H9 (cell line): ENCODE measurements at regions not wholly inside any gene's neighbourhood (a gene's known extent, or its start where the extent isn't known, plus 50 kb on each side); places are given as distances from the start of the nearest gene placed in this dataset.
A peak's percentile ranks its signal among the peaks of the same experiment; 100 is the strongest.

Experiments
- DNase-seq: peaks from one replicate; pipeline ENCODE4 v3.0.0-alpha.2; 2017
- H2AFZ ChIP-seq: one replicate; pipeline ENCODE4 v1.6.1; 2013; ENCODE audit warnings: mild to moderate bottlenecking, low read length, control low read depth, moderate library complexity
- H2AK5ac ChIP-seq: 2 replicates; pipeline ENCODE4 v1.6.1; 2013; ENCODE audit warnings: low read length, control low read depth, mixed read lengths; ENCODE audit not compliant: insufficient read length
- H2BK120ac ChIP-seq: one replicate; pipeline ENCODE4 v1.6.1; 2013; ENCODE audit warnings: low read depth, mild to moderate bottlenecking, low read length, control low read depth, inconsistent platforms; ENCODE audit not compliant: poor library complexity, severe bottlenecking
- H2BK12ac ChIP-seq: 2 replicates; pipeline ENCODE4 v1.6.1; 2013; ENCODE audit warnings: low read length, control low read depth, mixed read lengths, low read depth; ENCODE audit not compliant: insufficient read length
- H2BK15ac ChIP-seq: 2 replicates; pipeline ENCODE4 v1.6.1; 2013; ENCODE audit warnings: low read depth, low read length, control low read depth
- H2BK20ac ChIP-seq: one replicate; pipeline ENCODE4 v1.6.1; 2013; ENCODE audit warnings: low read depth, mild to moderate bottlenecking, low read length, control low read depth, inconsistent platforms; ENCODE audit not compliant: poor library complexity, severe bottlenecking
- H2BK5ac ChIP-seq: 2 replicates; pipeline ENCODE4 v1.6.1; 2013; ENCODE audit warnings: low read length, control low read depth, mixed read lengths; ENCODE audit not compliant: insufficient read length
- H3K14ac ChIP-seq: 2 replicates; pipeline ENCODE4 v1.6.1; 2013; ENCODE audit warnings: low read length, control low read depth; ENCODE audit not compliant: insufficient read depth
- H3K18ac ChIP-seq: 2 replicates; pipeline ENCODE4 v1.6.1; 2013; ENCODE audit warnings: low read depth, mild to moderate bottlenecking, mixed read lengths, low read length, control low read depth; ENCODE audit not compliant: insufficient read length
- H3K23ac ChIP-seq: 2 replicates; pipeline ENCODE4 v1.6.1; 2013; ENCODE audit warnings: low read length, control low read depth, mixed read lengths, low read depth; ENCODE audit not compliant: insufficient read length
- H3K23me2 ChIP-seq: 2 replicates; pipeline ENCODE4 v1.6.1; 2013; ENCODE audit warnings: low read depth, mild to moderate bottlenecking, mixed read lengths, low read length, control low read depth; ENCODE audit not compliant: insufficient read length, poor library complexity, severe bottlenecking
- H3K27ac ChIP-seq: 2 replicates; pipeline ENCODE4 v1.5.1; 2013; ENCODE audit warnings: low read length, control low read depth, mixed read lengths, low read depth; ENCODE audit not compliant: insufficient read length
- H3K27me3 ChIP-seq: 2 replicates; pipeline ENCODE4 v1.6.1; 2013; ENCODE audit warnings: low read length, control low read depth, inconsistent platforms; ENCODE audit not compliant: insufficient read depth
- H3K4ac ChIP-seq: 2 replicates; pipeline ENCODE4 v1.6.1; 2013; ENCODE audit warnings: low read depth, mild to moderate bottlenecking, control low read depth, inconsistent platforms, low read length, moderate library complexity
- H3K4me1 ChIP-seq: 2 replicates; pipeline ENCODE4 v1.6.1; 2013; ENCODE audit warnings: low read length, control low read depth, inconsistent platforms; ENCODE audit not compliant: insufficient read depth
- H3K4me2 ChIP-seq: 2 replicates; pipeline ENCODE4 v1.6.1; 2013; ENCODE audit warnings: low read length, control low read depth, mixed read lengths; ENCODE audit not compliant: insufficient read length, insufficient read depth
- H3K56ac ChIP-seq: 2 replicates; pipeline ENCODE4 v1.6.1; 2013; ENCODE audit warnings: low read depth, mild to moderate bottlenecking, mixed read lengths, low read length, control low read depth; ENCODE audit not compliant: insufficient read length
- H3K79me1 ChIP-seq: 2 replicates; pipeline ENCODE4 v1.6.1; 2013; ENCODE audit warnings: low read depth, mild to moderate bottlenecking, moderate library complexity, low read length, control low read depth, inconsistent platforms; ENCODE audit not compliant: insufficient read depth, poor library complexity, severe bottlenecking
- H3K79me2 ChIP-seq: 2 replicates; pipeline ENCODE4 v1.6.1; 2013; ENCODE audit warnings: low read length, control low read depth, inconsistent platforms; ENCODE audit not compliant: insufficient read depth
- H3K9ac ChIP-seq: 2 replicates; pipeline ENCODE4 v1.6.1; 2013; ENCODE audit warnings: low read length, control low read depth, mixed read lengths; ENCODE audit not compliant: insufficient read length; ENCODE audit errors: extremely low read depth
- H3K9me3 ChIP-seq: one replicate; pipeline ENCODE4 v1.6.1; 2013; ENCODE audit warnings: low read depth, low read length, inconsistent platforms; ENCODE audit not compliant: control insufficient read depth
- H3T11ph ChIP-seq: one replicate; pipeline ENCODE4 v1.6.1; 2013; ENCODE audit warnings: mild to moderate bottlenecking, low read length, control low read depth, inconsistent platforms
- H4K20me1 ChIP-seq: one replicate; pipeline ENCODE4 v1.6.1; 2013; ENCODE audit not compliant: control insufficient read depth, insufficient read length, insufficient read depth
- H4K5ac ChIP-seq: 2 replicates; pipeline ENCODE4 v1.6.1; 2013; ENCODE audit warnings: low read depth, mild to moderate bottlenecking, mixed read lengths, low read length, control low read depth; ENCODE audit not compliant: insufficient read length
- H4K8ac ChIP-seq: replicated peaks from 2 replicates; pipeline ENCODE4 v1.6.1; 2013; ENCODE audit warnings: low read length, control low read depth, mixed read lengths, low read depth; ENCODE audit not compliant: insufficient read length
- H4K91ac ChIP-seq: 2 replicates; pipeline ENCODE4 v1.6.1; 2013; ENCODE audit warnings: low read depth, mild to moderate bottlenecking, moderate library complexity, mixed read lengths, low read length, control low read depth; ENCODE audit not compliant: insufficient read length
- H3K27ac Mint-ChIP-seq, 3 experiments: 2 replicates in 2 of 3; 3 replicates in 1 of 3; pipeline ENCODE4 v1.8.0; 2020 to 2021; ENCODE audit warnings: mixed read lengths in 3 of 3, mild to moderate bottlenecking in 1 of 3, moderate library complexity in 1 of 3
- H3K27me3 Mint-ChIP-seq: 2 replicates; pipeline ENCODE4 v1.8.0; 2021; ENCODE audit warnings: low read depth, mild to moderate bottlenecking, moderate library complexity, mixed read lengths
- H3K36me3 Mint-ChIP-seq, 3 experiments: 2 replicates in 2 of 3; 3 replicates in 1 of 3; pipeline ENCODE4 v1.8.0; 2020 to 2021; ENCODE audit warnings: low read depth in 3 of 3, mixed read lengths in 3 of 3; ENCODE audit not compliant: insufficient read depth in 1 of 3
- H3K4me1 Mint-ChIP-seq, 2 experiments: 2 replicates each; pipeline ENCODE4 v1.8.0; 2020; ENCODE audit warnings: mixed read lengths in 2 of 2
- H3K4me3 Mint-ChIP-seq, 2 experiments: 2 replicates in 1 of 2; 3 replicates in 1 of 2; pipeline ENCODE4 v1.8.0; 2020 to 2021; ENCODE audit warnings: mild to moderate bottlenecking in 2 of 2, mixed read lengths in 2 of 2, moderate library complexity in 1 of 2
- H3K9me3 Mint-ChIP-seq, 2 experiments: 2 replicates in 1 of 2; 3 replicates in 1 of 2; pipeline ENCODE4 v1.8.0; 2020; ENCODE audit warnings: mild to moderate bottlenecking in 2 of 2, mixed read lengths in 2 of 2, moderate library complexity in 1 of 2
- WGBS: extraction: QIAGEN DNeasy Blood & Tissue Kit; methylation state at CpG from one replicate; pipeline ENCODE4 v1.1.7; 2013; ENCODE audit warnings: missing lambda C conversion rate, low lambda C conversion rate, mixed read lengths; ENCODE audit not compliant: insufficient read length; ENCODE audit errors: extremely low coverage; 5-methylcytosine and 5-hydroxymethylcytosine counted together
- TF ChIP-seq, protein P1 (sequence below): fragments of 200-600 bp; sonication (generic); conservative IDR thresholded peaks from 3 replicates; pipeline ENCODE4 v1.8.0; 2021; ENCODE audit warnings: antibody characterized with exemption, mild to moderate bottlenecking

DNA sequence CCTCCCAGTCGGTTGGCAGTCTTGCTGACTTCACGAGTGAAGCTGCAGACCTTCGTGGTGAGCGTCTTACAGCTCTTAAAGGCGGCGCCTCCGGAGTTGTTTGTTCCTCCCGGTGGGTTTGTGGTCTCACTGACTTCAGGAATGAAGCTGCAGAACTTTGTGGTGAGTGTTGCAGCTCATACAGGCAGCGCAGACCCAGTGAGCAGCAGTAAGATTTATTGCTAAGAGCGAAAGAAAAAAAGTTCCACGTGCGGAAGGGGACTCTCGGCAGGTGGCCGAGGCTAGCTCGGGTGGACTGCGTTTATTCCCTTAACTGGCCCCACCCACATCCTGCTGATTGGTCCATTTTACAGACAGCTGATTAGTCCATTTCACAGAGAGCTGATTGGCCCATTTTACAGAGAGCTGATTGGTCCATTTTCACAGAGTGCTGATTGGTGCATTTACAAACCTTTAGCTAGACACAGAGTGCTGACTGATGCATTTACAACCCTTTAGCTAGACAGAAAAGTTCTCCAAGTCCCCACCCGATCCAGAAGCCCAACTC is 240.3 kb downstream of the LRATD1 start:
- Mint-ChIP-seq H3K27ac (peak overlapping the region in 1 of 3 experiments; percentile 79; a peak in 1 of 7 replicates), H3K9me3 (peaks cover 17% of the 10 kb centered on the region in 2 experiments; a peak in 4 of 5 replicates), H3K4me3 (no peak overlapping the region), H3K4me1 (no peaks in the 10 kb centered on the region), H3K27me3 (no peaks in the 10 kb centered on the region; the same call in 1 of the 2 replicates), H3K36me3 (peaks cover 0 to 12% (median 1%) of the 10 kb centered on the region in 3 experiments; a peak in 3 of 7 replicates)
- H3K4me2 ChIP-seq = no peak overlapping the region
- no peak overlapping the region for H4K91ac ChIP-seq
- H3K23ac ChIP-seq = no peak overlapping the region
- no peaks in the 10 kb centered on the region for H3K4me1 ChIP-seq
- H3K18ac ChIP-seq = no peak overlapping the region
- H2BK15ac ChIP-seq = no peak overlapping the region
- no peaks in the 10 kb centered on the region for H3K79me1 ChIP-seq
- no peaks in the 10 kb centered on the region for H3K79me2 ChIP-seq
- no peak overlapping the region for H3K56ac ChIP-seq
- no CpG with 5 or more reads among the region's 17 CpGs for WGBS
- no peaks in the 10 kb centered on the region for H4K20me1 ChIP-seq
- no peak overlapping the region for H2BK12ac ChIP-seq
- no peak overlapping the region for H3K9ac ChIP-seq
- no peak overlapping the region for H3K4ac ChIP-seq
- no peak overlapping the region for H4K5ac ChIP-seq
- TF ChIP-seq, protein P1, sequence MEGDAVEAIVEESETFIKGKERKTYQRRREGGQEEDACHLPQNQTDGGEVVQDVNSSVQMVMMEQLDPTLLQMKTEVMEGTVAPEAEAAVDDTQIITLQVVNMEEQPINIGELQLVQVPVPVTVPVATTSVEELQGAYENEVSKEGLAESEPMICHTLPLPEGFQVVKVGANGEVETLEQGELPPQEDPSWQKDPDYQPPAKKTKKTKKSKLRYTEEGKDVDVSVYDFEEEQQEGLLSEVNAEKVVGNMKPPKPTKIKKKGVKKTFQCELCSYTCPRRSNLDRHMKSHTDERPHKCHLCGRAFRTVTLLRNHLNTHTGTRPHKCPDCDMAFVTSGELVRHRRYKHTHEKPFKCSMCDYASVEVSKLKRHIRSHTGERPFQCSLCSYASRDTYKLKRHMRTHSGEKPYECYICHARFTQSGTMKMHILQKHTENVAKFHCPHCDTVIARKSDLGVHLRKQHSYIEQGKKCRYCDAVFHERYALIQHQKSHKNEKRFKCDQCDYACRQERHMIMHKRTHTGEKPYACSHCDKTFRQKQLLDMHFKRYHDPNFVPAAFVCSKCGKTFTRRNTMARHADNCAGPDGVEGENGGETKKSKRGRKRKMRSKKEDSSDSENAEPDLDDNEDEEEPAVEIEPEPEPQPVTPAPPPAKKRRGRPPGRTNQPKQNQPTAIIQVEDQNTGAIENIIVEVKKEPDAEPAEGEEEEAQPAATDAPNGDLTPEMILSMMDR = no peak
- no peak overlapping the region for H4K8ac ChIP-seq
- H3K14ac ChIP-seq = no peak overlapping the region
- H2AFZ ChIP-seq = no peak overlapping the region
- no peak overlapping the region for H3K27ac ChIP-seq
- no peak overlapping the region for H2BK120ac ChIP-seq
- no peak overlapping the region for H2BK20ac ChIP-seq
- H2BK5ac ChIP-seq = no peak overlapping the region
- no peak overlapping the region for H3T11ph ChIP-seq
- H2AK5ac ChIP-seq = no peak overlapping the region
- no peak for DNase-seq
- H3K23me2 ChIP-seq = no peaks in the 10 kb centered on the region
- no peaks in the 10 kb centered on the region for H3K27me3 ChIP-seq
- no peaks in the 10 kb centered on the region for H3K9me3 ChIP-seq
